Omental fat pad (tissue), 3 donors: ENCODE measurements at regions not wholly inside any gene's neighbourhood (a gene's known extent, or its start where the extent isn't known, plus 50 kb on each side); places are given as distances from the start of the nearest gene placed in this dataset.

Source experiments
- ATAC-seq: fragments of 150-250 bp; one replicate; pipeline ENCODE4 v1.9.1; 2016; ENCODE audit warnings: mild to moderate bottlenecking, moderate library complexity; ENCODE audit not compliant: low FRiP score
- DNase-seq: peaks from one replicate; pipeline ENCODE4 v3.0.0-alpha.2; 2019; ENCODE audit warnings: low spot score
- CTCF ChIP-seq, 3 donors: fragments of 450-650 bp; IDR thresholded peaks; one replicate each; pipeline ENCODE4 v1.5.1; 2016 to 2017; ENCODE audit warnings: antibody characterized with exemption in 3 of 3, mild to moderate bottlenecking in 3 of 3, moderate library complexity in 2 of 3

GRCh38 chr16:54780266-54780665 lies 150.4 kb upstream of the IRX5 start:
- TF ChIP-seq CTCF (IDR thresholded peaks at IDR 0.05): no peak

GRCh38 chr16:54779549-54779948 lies 151.1 kb upstream of the IRX5 start:
- TF ChIP-seq CTCF (IDR thresholded peaks at IDR 0.05): no peak
- DNase-seq (no peak), ATAC-seq (no peak)

More at GRCh38 chr16:54780266-54780665, 150.4 kb upstream of the IRX5 start:
- DNase-seq (no peak), ATAC-seq (no peak)

- no peak for TF ChIP-seq CTCF (IDR thresholded peaks at IDR 0.05)
- no peak for DNase-seq
- no peak for ATAC-seq
Observed at GRCh38 chr16:54774768-54775167, 155.9 kb upstream of the IRX5 start.

- TF ChIP-seq CTCF (IDR thresholded peaks at IDR 0.05): no peak
- ATAC-seq (no peak), DNase-seq (no peak)
Observed at GRCh38 chr16:54772400-54772799, 158.3 kb upstream of the IRX5 start.

- TF ChIP-seq CTCF (IDR thresholded peaks at IDR 0.05): no peak
- DNase-seq (no peak), ATAC-seq (no peak)
Observed at GRCh38 chr16:54766355-54766754, 164.3 kb upstream of the IRX5 start.

- ATAC-seq (no peak), DNase-seq (no peak)
- no peak for TF ChIP-seq CTCF (IDR thresholded peaks at IDR 0.05)
Observed at GRCh38 chr16:54750249-54750648, 180.4 kb upstream of the IRX5 start.

GRCh38 chr16:54748611-54749190 lies 182.0 kb upstream of the IRX5 start:
- no peak for TF ChIP-seq CTCF (IDR thresholded peaks at IDR 0.05)
- ATAC-seq (no peak), DNase-seq (no peak)
